HepG2 (cell line): ENCODE measurements at regions not wholly inside any gene's neighbourhood (a gene's known extent, or its start where the extent isn't known, plus 50 kb on each side); places are given as distances from the start of the nearest gene placed in this dataset.

Experiments
- AGO1 ChIP-seq: fragments of 200-400 bp; formaldehyde crosslinking; IDR thresholded peaks from 2 replicates; pipeline ENCODE4 v1.6.1; 2017; ENCODE audit warnings: mild to moderate bottlenecking, low read depth, low read length, moderate library complexity; ENCODE audit not compliant: poor library complexity, severe bottlenecking
- BCL6 ChIP-seq: IDR thresholded peaks from 2 replicates; pipeline ENCODE4 v1.6.1; 2016; ENCODE audit warnings: missing genetic modification reagents, missing compliant biosample characterization
- CTCF ChIP-seq: sonication (generic); formaldehyde crosslinking; IDR thresholded peaks from 2 replicates; pipeline ENCODE4 v1.5.0; 2020; ENCODE audit warnings: mild to moderate bottlenecking, missing genetic modification reagents, moderate library complexity
- EZH2 ChIP-seq: conservative IDR thresholded peaks from 2 replicates; pipeline ENCODE4 v1.6.1; 2012; ENCODE audit warnings: mild to moderate bottlenecking, low read depth, low read length, moderate library complexity
- LRRFIP1 ChIP-seq: sonication (generic); formaldehyde crosslinking; conservative IDR thresholded peaks from 2 replicates; pipeline ENCODE4 v1.4.0; 2020; ENCODE audit warnings: missing genetic modification reagents
- NFE2L1 ChIP-seq: sonication (generic); formaldehyde crosslinking; IDR thresholded peaks from 2 replicates; pipeline ENCODE4 v1.4.0; 2020; ENCODE audit warnings: missing genetic modification reagents, mild to moderate bottlenecking, borderline replicate concordance
- NKX3-1 ChIP-seq: sonication (generic); formaldehyde crosslinking; IDR thresholded peaks from 2 replicates; pipeline ENCODE4 v1.5.0; 2020; ENCODE audit warnings: missing genetic modification reagents
- USF2 ChIP-seq, 2 experiments: sonication (generic) in 1 of 2; formaldehyde crosslinking in 1 of 2; IDR thresholded peaks; 2 replicates each; pipeline versions ENCODE4 v1.5.1 to v1.6.1; 2011 to 2020; ENCODE audit warnings: borderline replicate concordance in 1 of 2, low read depth in 1 of 2, low read length in 1 of 2, mild to moderate bottlenecking in 1 of 2, missing genetic modification reagents in 1 of 2, moderate library complexity in 1 of 2
- ZMAT5 ChIP-seq: sonication (generic); formaldehyde crosslinking; IDR thresholded peaks from 2 replicates; pipeline ENCODE4 v1.5.0; 2020; ENCODE audit warnings: mild to moderate bottlenecking, low read depth, missing genetic modification reagents, borderline replicate concordance
- ZNF281 ChIP-seq: sonication (generic); formaldehyde crosslinking; IDR thresholded peaks from 2 replicates; pipeline ENCODE4 v1.4.0; 2020; ENCODE audit warnings: missing genetic modification reagents, borderline replicate concordance
- ZNF550 ChIP-seq: sonication (generic); formaldehyde crosslinking; IDR thresholded peaks from 2 replicates; pipeline ENCODE4 v1.4.0; 2020; ENCODE audit warnings: mild to moderate bottlenecking, missing genetic modification reagents, borderline replicate concordance
- ZNF570 ChIP-seq: sonication (generic); formaldehyde crosslinking; IDR thresholded peaks from 2 replicates; pipeline ENCODE4 v1.4.0; 2020; ENCODE audit warnings: mild to moderate bottlenecking, missing genetic modification reagents, borderline replicate concordance

- no peak for TF ChIP-seq ZNF550 (CRISPR knock-in tag)
- no peak for TF ChIP-seq LRRFIP1 (CRISPR knock-in tag)
- TF ChIP-seq CTCF (CRISPR knock-in tag) = no peak
- TF ChIP-seq ZNF281 = no peak
- TF ChIP-seq NFE2L1 (CRISPR knock-in tag) = no peak
- no peak for TF ChIP-seq USF2 (IDR thresholded peaks at IDR 0.05; ENCODE audit: low read depth, low read length)
- no peak for TF ChIP-seq USF2 (CRISPR knock-in tag; IDR thresholded peaks at IDR 0.05; ENCODE audit: borderline replicate concordance)
- no peak for TF ChIP-seq EZH2
- no peak for TF ChIP-seq ZMAT5
- TF ChIP-seq NKX3-1 (CRISPR knock-in tag) = no peak
- no peak for TF ChIP-seq ZNF570
- no peak for TF ChIP-seq AGO1
- TF ChIP-seq BCL6 (CRISPR knock-in tag) = no peak
These were observed 53.3 kb downstream of the SOD2 start for GRCh38 chr6:159639721-159640120.
